ENCODE measurements at regions not wholly inside any gene's neighbourhood (a gene's known extent, or its start where the extent isn't known, plus 50 kb on each side); places are given as distances from the start of the nearest gene placed in this dataset.
"Not testable (repeated sequence)": the region's sequence is repeated elsewhere in the genome, so short reads cannot be mapped to it uniquely, and the experiment has no call there.

DNA sequence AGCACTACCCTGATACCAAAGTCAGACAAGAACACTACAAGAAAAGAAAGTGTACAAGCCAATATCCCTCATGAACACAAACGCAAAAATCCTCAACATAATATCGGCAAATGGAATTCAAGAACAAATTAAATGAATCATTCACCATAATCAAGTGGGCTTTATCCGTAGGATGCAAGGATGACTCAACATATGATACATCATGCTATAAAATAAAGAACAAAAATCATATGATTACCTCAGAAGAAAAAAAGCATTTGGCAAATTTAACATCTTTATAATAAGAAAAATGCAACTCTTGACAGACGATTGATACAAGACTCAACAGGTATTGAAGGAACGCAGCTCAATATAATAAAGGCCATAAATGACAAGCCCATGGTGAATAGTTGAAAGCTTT, 843.9 kb downstream of the FRK start:
- DNase-seq: no peak

DNA sequence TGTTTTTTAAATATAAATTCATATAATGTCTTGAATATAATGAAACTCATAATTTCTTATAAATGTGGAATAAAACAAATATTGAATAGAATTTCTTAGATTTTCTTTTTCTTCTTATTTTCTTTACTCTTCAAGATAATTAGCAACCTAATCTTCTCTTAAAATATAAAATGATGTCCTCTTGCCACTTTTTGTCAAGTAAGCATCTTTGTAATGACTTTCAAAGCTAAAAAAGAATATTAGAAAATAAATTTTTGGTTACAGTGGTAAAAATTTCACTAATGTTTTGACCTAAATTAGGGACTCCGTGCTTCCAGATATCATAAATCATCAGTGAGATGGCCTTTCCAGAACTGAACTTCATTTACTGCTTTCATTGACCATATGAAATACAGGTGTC, 846.4 kb downstream of the FRK start:
- no peak for DNase-seq

DNA sequence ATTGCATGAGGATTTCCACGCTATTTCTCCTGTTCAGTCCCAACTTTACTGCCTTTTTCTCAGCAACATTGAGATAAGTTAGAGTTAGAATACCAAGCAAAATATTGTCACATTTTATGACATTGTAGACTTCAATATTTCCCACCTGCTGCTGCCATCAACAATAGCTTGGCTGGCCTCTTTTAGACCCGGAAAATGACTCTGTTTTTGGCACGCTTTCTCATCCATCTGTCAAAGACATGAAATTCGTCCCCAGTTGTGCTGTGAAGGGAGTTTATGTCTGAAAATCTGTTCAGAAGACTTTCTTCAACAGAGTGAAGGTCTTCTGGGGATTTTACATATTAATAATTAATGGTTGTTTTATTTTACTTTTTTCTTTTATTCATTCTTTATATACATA, 857.3 kb downstream of the FRK start:
- DNase-seq: no peak

DNA sequence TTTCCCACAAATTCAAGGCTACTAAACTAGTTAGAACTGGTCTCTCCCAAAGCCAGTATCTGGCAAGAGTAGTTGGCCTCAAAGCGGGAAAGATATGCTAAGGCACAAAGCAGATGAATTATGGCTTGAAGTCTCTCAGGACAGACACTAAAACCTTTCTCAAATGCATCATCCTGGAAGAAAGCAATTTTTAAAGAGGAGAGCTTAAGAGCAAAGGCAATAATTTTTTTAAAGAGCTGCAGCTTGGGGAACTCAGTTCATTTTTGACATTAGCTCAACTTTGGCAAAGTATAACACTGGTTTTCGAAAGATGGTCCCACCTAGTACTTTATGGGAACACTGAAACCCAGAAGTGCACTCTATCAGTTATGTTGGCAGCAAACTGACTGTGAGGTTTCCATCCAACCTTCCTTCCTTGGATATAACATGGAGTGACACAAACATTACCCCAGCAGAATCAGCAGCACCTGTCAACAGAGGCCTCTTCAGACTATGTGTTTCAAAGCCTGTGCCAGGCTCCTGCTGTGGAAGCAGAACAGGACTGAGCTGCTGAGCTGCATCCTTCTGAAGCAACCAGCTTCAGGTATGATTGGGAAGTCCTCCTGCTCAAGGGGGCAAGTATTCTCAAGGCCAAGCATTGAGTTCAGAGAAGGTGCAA, 852.3 kb upstream of the HS3ST5 start:
- DNase-seq: no peak

DNA sequence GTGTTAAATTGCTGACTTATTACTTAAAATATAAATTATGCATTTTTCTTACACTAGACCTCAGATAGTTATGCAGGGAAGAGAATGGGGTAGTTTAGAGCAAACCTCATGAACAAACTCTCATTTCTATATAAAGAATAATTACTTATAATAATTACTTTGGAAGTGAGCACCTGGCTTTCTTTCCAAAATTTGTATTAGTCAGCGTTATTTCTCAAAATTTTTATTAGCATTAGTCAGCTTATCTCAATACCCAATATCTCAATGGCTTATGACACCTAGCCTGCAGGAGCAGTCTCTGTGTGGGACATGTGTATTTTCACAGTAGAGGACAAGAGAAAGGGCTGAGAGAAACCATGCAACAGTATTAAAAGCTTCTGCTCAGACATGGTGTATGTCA, 849.2 kb upstream of the HS3ST5 start:
- DNase-seq: no peak

DNA sequence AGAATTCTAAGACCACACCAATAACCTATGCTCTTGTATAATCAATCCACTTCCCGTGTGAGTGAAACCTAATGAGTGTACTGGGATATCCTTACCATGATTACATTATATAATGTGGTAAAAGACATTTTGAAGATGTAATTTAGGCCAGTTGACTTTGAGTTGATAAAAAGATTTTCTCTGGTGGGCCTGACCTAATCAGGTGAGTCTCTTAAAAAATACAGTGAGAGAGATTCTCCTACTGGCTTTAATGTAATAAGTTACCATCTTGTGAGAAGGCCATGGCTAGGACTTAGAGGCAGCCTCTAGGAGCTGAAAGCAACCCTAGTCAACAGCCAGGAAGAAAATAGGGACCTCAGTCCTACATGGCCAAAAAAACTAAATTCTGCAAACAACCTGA, 847.7 kb upstream of the HS3ST5 start:
- no peak for DNase-seq

DNA sequence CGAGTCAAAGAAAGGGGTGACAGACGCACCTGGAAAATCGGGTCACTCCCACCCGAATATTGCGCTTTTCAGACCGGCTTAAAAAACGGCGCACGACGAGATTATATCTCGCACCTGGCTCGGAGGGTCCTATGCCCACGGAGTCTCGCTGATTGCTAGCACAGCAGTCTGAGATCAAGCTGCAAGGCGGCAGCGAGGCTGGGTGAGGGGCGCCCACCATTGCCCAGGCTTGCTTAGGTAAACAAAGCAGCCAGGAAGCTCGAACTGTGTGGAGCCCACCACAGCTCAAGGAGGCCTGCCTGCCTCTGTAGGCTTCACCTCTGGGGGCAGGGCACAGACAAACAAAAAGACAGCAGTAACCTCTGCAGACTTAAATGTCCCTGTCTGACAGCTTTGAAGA, 832.6 kb upstream of the HS3ST5 start:
- DNase-seq: not testable (repeated sequence)

DNA sequence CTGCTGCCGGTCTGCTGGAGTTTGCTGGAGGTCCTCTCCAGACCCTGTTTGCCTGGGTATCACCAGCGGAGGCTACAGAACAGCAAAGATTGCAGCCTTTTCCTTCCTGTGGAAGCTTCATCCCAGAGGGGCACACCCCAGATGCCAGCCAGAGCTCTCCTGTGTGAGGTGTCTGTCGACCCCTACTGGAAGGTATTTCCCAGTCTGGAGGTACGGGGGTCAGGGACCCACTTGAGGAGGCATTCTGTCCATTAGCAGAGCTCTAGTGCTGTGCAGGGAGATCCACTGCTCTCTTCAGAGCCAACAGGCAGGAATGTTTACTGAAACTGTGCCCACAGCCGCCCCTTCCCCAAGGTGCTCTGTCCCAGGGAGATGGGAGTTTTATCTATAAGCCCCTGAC, 823.1 kb upstream of the HS3ST5 start:
- DNase-seq: not testable (repeated sequence)

DNA sequence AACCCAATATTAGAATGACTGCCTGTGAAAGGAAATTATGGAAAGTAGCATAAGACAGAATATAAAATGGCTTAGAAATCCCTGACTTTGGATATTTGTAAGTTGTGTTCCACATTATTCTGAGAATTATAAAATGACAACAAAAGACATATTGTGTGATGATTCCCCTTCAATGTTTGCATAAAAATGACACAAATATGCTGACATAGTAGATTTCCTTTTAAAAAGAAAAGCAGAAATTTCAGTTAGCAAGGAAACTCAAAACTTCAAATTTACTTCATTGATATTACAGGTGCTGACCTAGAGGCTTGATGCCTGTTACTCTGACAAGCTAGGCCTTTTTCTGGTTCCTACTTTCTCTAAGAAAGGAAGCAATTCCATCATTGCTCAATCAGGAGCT, 816.9 kb upstream of the HS3ST5 start:
- DNase-seq: no peak

DNA sequence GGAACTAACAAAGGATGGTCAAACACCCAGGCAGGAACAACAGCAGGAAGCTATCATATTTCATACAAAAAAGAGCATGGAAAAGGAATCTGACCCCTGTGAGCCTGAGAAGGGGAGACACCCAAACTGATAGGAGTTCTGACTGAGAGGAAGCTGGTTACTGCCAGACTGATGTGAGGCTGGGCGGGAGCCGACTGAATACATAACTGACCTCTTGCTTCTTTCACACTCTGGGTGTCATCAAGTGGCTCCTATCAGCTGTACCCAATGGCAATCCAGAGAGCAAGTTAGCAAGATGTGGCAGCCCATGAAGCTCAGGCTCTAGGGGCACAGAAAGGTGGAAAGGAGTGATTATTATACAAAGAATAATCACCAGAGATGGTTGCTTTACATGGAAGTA, 795.1 kb upstream of the HS3ST5 start:
- DNase-seq: no peak

DNA sequence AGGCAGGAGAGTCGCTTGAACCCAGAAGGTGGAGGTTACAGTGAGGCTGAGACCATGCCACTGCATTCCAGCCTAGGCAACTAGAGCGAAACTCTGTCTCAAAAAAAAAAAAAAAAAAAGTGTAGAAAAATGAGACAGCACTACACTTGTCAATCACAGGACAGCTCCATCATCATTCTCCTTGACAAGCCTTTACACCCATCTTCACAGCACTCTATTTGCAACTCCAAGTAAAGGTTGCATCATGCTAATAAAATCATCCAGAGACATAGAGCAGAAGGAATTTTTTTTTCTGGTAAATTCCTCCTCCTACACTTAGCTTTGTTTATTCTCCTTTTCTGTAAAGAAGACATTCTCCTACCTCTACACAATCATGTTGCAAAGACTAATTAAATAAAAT, 791.0 kb upstream of the HS3ST5 start:
- no peak for DNase-seq

DNA sequence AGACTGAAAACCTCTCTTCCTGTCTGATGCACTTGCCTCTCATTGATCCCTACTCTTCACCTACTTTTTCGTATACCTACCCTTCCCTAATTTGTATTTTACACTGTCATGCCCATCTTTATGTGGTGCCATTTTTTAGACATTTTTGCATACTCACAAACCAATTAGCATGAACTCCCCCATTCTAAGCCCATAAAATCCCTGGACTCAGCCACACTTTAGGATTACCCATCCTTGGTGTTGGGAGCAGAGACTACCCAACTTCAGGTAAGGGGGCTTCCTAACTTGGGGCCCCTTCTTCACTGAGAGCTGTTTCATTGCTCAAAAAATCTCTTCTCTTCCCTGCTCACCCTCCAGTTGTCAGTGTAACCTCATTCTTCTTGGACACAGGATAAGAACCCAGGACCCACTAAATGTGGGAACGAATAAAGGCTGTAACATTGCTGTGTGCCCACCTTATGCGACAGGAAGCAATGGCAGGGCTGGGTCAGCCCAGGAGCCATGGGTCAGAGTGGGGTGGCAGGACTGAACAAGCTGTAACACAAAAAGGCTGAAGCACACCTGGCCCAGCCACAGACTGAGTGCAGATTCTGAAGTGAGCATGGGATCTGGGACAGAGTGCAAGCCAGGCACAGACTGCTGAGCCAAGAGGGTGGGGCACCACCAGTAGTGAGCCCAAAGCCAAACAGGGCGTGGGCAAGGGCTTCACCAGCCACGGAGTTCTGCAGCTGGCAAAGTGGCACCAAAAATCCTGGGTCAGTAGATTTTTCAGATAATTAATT, 789.1 kb upstream of the HS3ST5 start:
- no peak for DNase-seq

DNA sequence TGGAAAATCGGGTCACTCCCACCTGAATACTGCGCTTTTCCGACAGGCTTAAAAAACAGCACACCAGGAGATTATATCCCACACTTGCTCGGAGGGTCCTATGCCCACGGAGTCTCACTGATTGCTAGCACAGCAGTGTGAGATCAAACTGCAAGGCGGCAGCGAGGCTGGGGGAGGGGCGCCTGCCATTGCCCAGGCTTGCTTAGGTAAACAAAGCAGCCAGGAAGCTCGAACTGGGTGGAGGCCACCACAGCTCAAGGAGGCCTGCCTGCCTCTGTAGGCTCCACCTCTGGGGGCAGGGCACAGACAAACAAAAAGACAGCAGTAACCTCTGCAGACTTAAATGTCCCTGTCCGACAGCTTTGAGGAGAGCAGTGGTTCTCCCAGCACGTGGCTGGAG, 778.7 kb upstream of the HS3ST5 start:
- not testable (repeated sequence) for DNase-seq

DNA sequence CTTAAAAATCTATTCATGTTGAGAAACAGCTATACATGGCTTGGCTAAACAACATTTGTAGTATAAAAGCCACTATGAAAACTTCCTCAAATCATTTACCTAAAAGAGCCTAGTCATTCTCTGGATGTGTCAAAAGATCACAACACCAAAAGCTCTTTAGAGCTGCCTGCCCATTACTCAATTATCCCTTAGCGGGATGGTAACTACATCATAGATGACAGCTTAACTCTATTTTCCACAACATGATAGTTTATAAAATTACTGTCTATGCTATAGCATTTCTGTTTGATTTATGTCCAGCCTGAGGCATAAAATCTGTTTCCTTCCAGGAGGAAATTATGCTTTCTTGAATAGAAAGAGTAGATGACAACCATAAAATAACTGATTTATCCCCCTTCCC, 777.6 kb upstream of the HS3ST5 start:
- no peak for DNase-seq

DNA sequence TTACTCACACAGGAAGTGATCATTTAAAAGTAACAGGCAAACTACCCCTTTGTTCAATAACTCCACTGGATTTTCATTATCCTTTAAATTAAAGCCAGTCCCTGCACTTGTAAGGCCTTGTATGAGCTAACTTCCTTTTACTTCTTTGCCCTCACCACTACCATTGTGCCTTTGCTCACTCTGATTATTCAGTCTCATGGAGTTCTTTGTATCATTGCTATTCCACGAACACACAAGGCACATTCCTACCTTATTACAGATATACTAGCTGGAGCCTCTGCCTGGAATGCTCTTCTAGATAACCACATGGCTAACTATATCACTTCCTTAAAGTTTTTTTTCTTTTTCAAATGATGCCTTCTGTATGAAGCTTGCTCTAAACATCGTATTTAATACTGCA, 748.6 kb upstream of the HS3ST5 start:
- DNase-seq: no peak

DNA sequence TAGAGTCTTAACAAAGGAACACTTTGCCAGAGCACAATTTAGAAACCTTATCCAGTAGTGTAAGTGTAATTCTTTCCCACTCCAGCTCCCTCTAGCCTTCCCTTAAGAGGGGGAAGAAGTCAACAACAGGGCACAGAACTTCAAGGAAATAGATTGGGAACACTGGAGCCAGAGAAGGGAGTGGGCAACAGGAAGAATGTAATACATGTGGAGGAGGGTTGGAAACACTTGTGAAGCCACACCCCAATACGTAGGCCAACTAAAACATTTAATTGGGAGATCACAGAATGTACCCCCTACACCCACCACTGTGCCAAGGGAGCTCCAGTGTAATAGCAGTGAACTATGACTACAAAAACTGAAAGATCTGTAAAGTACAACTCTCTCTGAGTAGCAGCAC, 735.7 kb upstream of the HS3ST5 start:
- DNase-seq: no peak

DNA sequence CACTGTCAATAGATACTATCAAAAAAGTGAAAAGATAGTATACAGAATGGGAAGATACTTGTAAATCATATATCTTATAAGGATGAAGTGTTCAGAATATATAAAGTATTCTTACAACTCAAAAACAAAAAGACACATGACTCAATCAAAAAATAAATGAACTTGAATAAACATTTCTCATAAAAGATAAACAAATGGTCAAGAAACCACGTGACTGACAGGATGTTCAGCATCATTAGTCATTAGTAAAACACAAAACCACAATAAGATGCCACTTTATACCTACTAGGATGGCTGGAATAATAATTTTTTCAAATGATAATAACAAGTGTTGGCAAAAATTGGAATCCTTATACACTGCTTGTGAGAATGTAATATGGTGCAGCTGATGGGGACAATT, 729.1 kb upstream of the HS3ST5 start:
- DNase-seq: no peak

DNA sequence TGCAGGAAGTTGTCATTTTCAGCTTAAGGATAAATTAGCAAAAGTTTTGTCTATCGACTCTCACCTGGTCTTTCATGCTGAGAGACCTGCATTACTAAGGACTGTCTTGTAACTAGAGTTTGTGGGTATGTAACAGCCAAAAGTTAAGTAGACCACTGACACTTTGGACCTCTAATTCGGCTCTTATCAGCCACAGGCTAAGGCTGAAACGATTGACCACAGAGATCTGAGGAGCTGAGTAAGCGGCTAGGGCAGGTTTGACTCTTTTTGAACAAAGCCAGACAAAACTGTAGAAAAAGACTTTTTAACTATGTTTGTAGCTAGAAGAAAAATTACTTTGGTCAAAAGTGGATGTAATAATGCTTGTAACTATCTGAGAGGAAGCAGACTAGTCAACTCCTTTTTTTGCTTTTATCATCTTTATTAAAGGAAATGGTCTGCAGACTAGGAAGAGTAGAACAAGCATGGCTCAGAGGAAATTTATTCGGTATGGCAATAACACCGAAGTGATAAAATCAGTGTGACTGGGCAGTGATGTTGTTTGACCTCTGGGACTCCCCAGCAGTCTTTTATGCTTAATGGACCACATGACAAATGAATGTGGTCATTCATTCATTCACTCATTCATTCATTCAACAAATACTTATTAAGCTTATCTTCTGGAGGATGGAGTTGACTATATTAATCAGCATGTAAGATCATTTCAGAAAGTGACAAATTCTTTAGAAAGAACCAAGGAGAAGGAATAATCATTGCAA, 725.0 kb upstream of the HS3ST5 start:
- no peak for DNase-seq

DNA sequence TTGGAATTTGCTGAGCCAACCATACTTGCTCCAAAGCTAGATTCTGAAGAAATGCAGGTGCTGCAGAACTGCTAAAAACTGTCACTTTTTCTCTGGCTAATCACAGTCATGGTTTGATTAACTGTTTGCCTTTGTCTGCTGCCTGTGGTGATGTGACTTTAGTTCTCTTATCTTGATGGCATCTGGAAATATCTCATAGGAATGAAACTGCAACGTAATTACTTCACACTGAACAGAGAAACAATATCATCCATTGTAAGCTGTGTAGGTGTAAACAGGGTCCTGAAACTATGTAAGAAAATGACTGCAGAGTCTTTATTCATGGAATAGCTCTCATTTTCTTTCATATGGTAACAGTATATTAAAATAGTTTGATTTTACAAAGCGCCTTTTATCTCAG, 721.9 kb upstream of the HS3ST5 start:
- DNase-seq: no peak

DNA sequence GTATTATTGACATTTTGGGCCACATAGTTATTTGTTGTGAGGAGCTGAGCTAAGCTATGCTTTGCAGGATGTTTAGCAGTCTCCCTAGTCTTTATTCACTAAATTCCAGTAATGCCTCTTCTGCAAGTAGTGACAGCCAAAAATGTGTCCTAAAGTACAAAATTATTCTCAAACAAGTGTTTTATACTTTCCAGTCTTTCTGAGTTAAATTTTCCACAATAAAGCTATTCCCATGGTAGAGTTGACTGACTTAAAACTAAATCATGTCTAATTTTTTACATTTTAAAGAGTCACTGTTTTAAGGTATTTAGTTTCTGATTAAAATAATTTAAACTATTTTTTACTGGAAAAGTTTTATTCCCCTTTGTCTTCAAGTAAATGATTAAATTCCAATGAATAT, 717.8 kb upstream of the HS3ST5 start:
- no peak for DNase-seq

DNA sequence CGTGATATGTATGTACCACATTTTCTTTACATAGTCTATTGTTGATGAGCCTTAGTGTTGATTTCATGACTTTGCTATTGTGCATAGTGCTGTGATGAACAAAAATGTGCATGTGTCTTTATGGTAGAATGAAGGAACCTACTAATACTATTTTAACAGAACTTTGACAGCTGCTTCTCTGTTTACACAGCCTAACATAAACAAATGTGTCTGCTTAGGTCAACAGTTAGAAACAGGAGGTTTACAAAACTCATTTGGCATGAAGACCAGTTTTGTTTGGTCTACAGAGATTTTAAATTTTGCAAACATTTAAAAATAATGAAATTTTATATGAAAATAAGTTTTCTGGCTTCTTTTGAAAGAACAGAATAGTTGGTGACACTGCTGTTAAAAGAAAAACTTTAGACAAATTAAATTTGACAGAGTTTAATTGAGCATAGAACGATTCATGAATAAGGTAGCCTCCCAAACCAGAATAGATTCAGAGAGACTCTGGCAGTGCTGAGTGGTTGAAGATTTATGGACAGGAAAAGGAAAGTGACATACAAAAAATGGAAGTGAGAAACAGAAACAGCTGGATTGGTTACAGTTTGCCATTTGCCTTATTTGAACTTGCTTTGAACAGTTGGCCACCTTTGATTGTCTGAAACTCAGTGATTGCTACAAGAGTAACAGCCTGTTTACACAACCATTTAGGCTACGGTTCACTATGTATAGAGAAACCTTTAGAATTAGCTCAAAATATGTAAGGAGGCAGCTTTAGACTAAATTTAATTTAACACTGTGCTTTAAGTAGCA, 715.8 kb upstream of the HS3ST5 start:
- no peak for DNase-seq

DNA sequence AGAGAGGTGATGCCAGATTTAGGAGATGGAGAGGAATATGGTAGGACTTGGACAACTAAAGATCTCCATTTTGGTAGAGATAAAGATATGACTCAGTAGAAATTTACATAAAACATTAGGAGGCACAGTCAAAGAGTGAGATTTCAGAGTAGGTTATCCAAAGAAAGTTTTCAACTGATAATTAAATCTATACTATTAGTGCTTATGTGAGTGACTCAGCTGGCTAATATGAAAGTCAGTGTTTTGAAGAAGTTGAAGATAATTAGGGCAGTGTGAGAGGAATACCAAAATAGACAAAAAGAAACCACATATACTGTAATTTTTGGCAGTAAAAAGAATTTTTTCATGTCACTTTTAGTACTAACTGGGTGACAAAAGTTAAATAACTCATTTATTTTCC, 712.8 kb upstream of the HS3ST5 start:
- DNase-seq: no peak

DNA sequence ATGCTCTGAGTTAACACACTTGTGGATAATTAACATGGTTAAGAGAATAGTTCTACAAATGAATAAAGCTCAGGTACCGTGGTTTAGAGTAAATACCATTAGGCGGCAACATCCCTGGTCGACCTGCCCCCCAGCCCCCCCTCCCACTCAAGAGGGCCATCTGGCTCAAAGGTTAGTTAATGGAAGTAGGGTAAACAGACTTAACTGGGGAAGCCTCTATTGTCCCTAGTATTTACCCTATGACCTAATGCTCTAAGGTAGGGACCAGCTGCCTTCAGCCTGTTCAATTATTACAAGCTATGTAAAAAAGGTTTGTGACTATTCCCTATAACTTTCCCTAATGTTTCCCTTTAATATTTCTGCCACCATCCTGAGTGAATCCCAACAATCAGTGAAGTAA, 711.4 kb upstream of the HS3ST5 start:
- DNase-seq: not testable (repeated sequence)

Measured in suppressor macrophage (primary cell).